Astrocyte of the cerebellum (primary cell): ENCODE measurements at regions not wholly inside any gene's neighbourhood (a gene's known extent, or its start where the extent isn't known, plus 50 kb on each side); places are given as distances from the start of the nearest gene placed in this dataset.

Experiments used
- DNase-seq: peaks from one replicate; pipeline ENCODE4 v3.0.0-alpha.2; 2011; ENCODE audit warnings: low read depth
- H3K4me3 ChIP-seq: 2 replicates; pipeline ENCODE4 v1.5.1; 2011; ENCODE audit warnings: mild to moderate bottlenecking, low read depth, low read length, moderate library complexity
- CTCF ChIP-seq: IDR thresholded peaks from 2 replicates; pipeline ENCODE4 v1.5.1; 2012; ENCODE audit warnings: low read length, low read depth, moderate library complexity, mild to moderate bottlenecking; ENCODE audit errors: missing control alignments
- in situ Hi-C: cut with HindIII; loops from 2 replicates; pipeline ENCODE4 v1.10.0; 2017; ENCODE audit warnings: low sequenced_read_pairs

GRCh38 chr2:129695496-129695895, 284.0 kb upstream of the RAB6C start:
- no peak overlapping the region for H3K4me3 ChIP-seq
- in situ Hi-C loops: no loop called here
- DNase-seq: no peak
- no peak for TF ChIP-seq CTCF

- no peak for DNase-seq
- in situ Hi-C loops: no loop called here
- TF ChIP-seq CTCF: no peak
- H3K4me3 ChIP-seq: no peak overlapping the region
Measured at GRCh38 chr2:129698593-129698992, 280.9 kb upstream of the RAB6C start.

GRCh38 chr2:129699781-129700573, 279.5 kb upstream of the RAB6C start:
- TF ChIP-seq CTCF: no peak
- in situ Hi-C loops: no loop called here
- H3K4me3 ChIP-seq: no peak overlapping the region
- DNase-seq: no peak

- in situ Hi-C loops: no loop called here
- no peak for TF ChIP-seq CTCF
- DNase-seq: no peak
- no peak overlapping the region for H3K4me3 ChIP-seq
Measured at GRCh38 chr2:129702416-129703176, 276.9 kb upstream of the RAB6C start.

GRCh38 chr2:129705085-129705484, 274.4 kb upstream of the RAB6C start:
- in situ Hi-C loops: no loop called here
- DNase-seq: no peak
- no peak for TF ChIP-seq CTCF
- H3K4me3 ChIP-seq: no peak overlapping the region

GRCh38 chr2:129707800-129708199, 271.7 kb upstream of the RAB6C start:
- in situ Hi-C loops: no loop called here
- DNase-seq: no peak
- no peak overlapping the region for H3K4me3 ChIP-seq
- no peak for TF ChIP-seq CTCF
